ENCODE measurements at regions not wholly inside any gene's neighbourhood (a gene's known extent, or its start where the extent isn't known, plus 50 kb on each side); places are given as distances from the start of the nearest gene placed in this dataset.

- no peak for DNase-seq (ENCODE audit: low spot score in 2 of 2)
- Histone ChIP-seq H3K27ac (no peak overlapping the region), H3K27me3 (no peaks in the 10 kb centered on the region), H3K4me1 (peaks cover 0 to 3% of the 10 kb centered on the region in 2 donors), H3K36me3 (no peaks in the 10 kb centered on the region), H3K4me3 (no peak overlapping the region), H3K9me3 (no peaks in the 10 kb centered on the region)
- TF ChIP-seq, protein P1, sequence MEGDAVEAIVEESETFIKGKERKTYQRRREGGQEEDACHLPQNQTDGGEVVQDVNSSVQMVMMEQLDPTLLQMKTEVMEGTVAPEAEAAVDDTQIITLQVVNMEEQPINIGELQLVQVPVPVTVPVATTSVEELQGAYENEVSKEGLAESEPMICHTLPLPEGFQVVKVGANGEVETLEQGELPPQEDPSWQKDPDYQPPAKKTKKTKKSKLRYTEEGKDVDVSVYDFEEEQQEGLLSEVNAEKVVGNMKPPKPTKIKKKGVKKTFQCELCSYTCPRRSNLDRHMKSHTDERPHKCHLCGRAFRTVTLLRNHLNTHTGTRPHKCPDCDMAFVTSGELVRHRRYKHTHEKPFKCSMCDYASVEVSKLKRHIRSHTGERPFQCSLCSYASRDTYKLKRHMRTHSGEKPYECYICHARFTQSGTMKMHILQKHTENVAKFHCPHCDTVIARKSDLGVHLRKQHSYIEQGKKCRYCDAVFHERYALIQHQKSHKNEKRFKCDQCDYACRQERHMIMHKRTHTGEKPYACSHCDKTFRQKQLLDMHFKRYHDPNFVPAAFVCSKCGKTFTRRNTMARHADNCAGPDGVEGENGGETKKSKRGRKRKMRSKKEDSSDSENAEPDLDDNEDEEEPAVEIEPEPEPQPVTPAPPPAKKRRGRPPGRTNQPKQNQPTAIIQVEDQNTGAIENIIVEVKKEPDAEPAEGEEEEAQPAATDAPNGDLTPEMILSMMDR (IDR thresholded peaks at IDR 0.05) = no peak
- intact Hi-C loops (cut with DNase I) = no loop called here
Observed at GRCh38 chr6:147740326-147740725, 231.8 kb downstream of the SAMD5 start.

GRCh38 chr6:147740916-147741315 lies 232.4 kb downstream of the SAMD5 start:
- Histone ChIP-seq H3K27ac (no peak overlapping the region), H3K27me3 (no peaks in the 10 kb centered on the region), H3K36me3 (no peaks in the 10 kb centered on the region), H3K4me3 (no peak overlapping the region), H3K4me1 (peaks cover 0 to 3% of the 10 kb centered on the region in 2 donors), H3K9me3 (no peaks in the 10 kb centered on the region)
- intact Hi-C loops (cut with DNase I) = no loop called here
- TF ChIP-seq, protein P1 (IDR thresholded peaks at IDR 0.05) = no peak
- no peak for DNase-seq (ENCODE audit: low spot score in 2 of 2)

DNA sequence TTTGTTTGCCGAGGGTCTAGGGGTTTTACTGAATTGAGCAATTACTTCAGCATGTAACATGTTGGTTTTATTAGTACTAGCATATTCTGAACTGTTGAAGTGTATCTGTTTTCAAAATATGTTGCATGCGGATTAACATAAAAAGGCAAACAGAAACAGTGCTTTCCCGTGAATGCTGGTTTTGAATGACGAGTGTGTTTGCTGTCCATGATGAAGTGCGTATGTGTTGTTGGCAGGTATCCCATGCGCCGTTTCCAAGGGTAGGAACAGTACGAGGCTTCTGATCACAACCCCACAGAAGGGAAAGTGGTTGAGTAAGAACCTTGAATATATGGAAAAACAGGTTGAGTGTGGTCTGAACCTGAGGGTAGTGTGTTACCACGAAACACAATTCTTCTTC lies 232.9 kb downstream of the SAMD5 start:
- H3K27me3 ChIP-seq = no peaks in the 10 kb centered on the region
- H3K36me3 ChIP-seq = no peaks in the 10 kb centered on the region
- DNase-seq (ENCODE audit: low spot score in 2 of 2) = no peak
- H3K9me3 ChIP-seq = no peaks in the 10 kb centered on the region
- TF ChIP-seq, protein P1 (IDR thresholded peaks at IDR 0.05) = no peak
- no peak overlapping the region for H3K4me3 ChIP-seq
- intact Hi-C loops (cut with DNase I) = no loop called here
- H3K27ac ChIP-seq = no peak overlapping the region
- peaks cover 0 to 3% of the 10 kb centered on the region in 2 donors for H3K4me1 ChIP-seq

DNA sequence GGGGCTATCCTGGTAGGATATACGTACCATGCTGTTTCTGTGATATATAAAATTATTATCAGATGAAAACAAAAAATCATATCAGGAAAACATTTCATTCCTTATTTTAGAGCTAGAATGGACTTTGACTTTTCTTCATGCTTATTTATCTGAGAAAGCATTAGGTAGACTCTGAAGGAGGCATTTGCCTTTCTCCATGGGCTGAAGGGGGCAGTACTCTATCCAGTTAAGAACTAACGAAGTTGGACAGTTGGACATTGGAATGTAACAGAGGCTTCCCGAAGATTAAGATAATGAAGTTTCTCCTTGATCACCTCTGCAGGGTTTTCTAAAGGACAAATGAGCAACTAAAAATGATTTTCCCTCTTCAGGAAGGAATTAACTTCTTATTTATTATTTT lies 233.9 kb downstream of the SAMD5 start:
- Histone ChIP-seq H3K27ac (no peak overlapping the region), H3K36me3 (no peaks in the 10 kb centered on the region), H3K4me3 (no peak overlapping the region), H3K9me3 (no peaks in the 10 kb centered on the region), H3K27me3 (no peaks in the 10 kb centered on the region), H3K4me1 (peaks cover 0 to 3% of the 10 kb centered on the region in 2 donors)
- DNase-seq (ENCODE audit: low spot score in 2 of 2) = no peak
- intact Hi-C loops (cut with DNase I) = no loop called here
- TF ChIP-seq, protein P1 (IDR thresholded peaks at IDR 0.05) = no peak

- H3K36me3 ChIP-seq = no peaks in the 10 kb centered on the region
- no peaks in the 10 kb centered on the region for H3K4me1 ChIP-seq
- no peaks in the 10 kb centered on the region for H3K9me3 ChIP-seq
- no peak for DNase-seq (ENCODE audit: low spot score in 2 of 2)
- TF ChIP-seq, protein P1 (IDR thresholded peaks at IDR 0.05) = no peak
- H3K27me3 ChIP-seq = no peaks in the 10 kb centered on the region
- intact Hi-C loops (cut with DNase I) = no loop called here
- no peak overlapping the region for H3K4me3 ChIP-seq
- H3K27ac ChIP-seq = no peak overlapping the region
Observed at GRCh38 chr6:147744012-147744411, 235.5 kb downstream of the SAMD5 start.

GRCh38 chr6:147749331-147749730 lies 240.8 kb downstream of the SAMD5 start:
- no peak overlapping the region for H3K27ac ChIP-seq
- no peaks in the 10 kb centered on the region for H3K36me3 ChIP-seq
- no peak for DNase-seq (ENCODE audit: low spot score in 2 of 2)
- H3K9me3 ChIP-seq = no peaks in the 10 kb centered on the region
- H3K4me3 ChIP-seq = no peak overlapping the region
- TF ChIP-seq, protein P1 (IDR thresholded peaks at IDR 0.05) = no peak
- intact Hi-C loops (cut with DNase I) = no loop called here
- no peaks in the 10 kb centered on the region for H3K4me1 ChIP-seq
- H3K27me3 ChIP-seq = no peaks in the 10 kb centered on the region

Data from ascending aorta (tissue), 2 donors.